DOHH2 (cell line): ENCODE measurements at regions not wholly inside any gene's neighbourhood (a gene's known extent, or its start where the extent isn't known, plus 50 kb on each side); places are given as distances from the start of the nearest gene placed in this dataset.

Experiments
- H3F3A ChIP-seq: fragments of 200-600 bp; sonication (generic), shearing (Covaris generic); 2 replicates; pipeline ENCODE4 v1.6.0; 2016; ENCODE audit warnings: antibody characterized with exemption, mild to moderate bottlenecking; ENCODE audit not compliant: control insufficient read depth, insufficient read depth
- H3K27ac ChIP-seq: fragments of 200-600 bp; sonication (generic); 2 replicates; pipeline ENCODE4 v1.5.1; 2014; ENCODE audit warnings: low read depth, mild to moderate bottlenecking, low read length, moderate library complexity
- H3K27me3 ChIP-seq: fragments of 200-600 bp; sonication (generic); 2 replicates; pipeline ENCODE4 v1.6.1; 2014; ENCODE audit warnings: mild to moderate bottlenecking, low read length, mixed read lengths; ENCODE audit not compliant: control insufficient read depth
- H3K36me3 ChIP-seq: fragments of 200-600 bp; sonication (generic); 2 replicates; pipeline ENCODE4 v1.6.1; 2014; ENCODE audit warnings: mild to moderate bottlenecking, low read length, moderate library complexity, mixed read lengths; ENCODE audit not compliant: control insufficient read depth
- H3K4me1 ChIP-seq: fragments of 200-600 bp; sonication (generic); 2 replicates; pipeline ENCODE4 v1.6.1; 2014; ENCODE audit warnings: mild to moderate bottlenecking, low read length, mixed read lengths; ENCODE audit not compliant: control insufficient read depth
- H3K4me2 ChIP-seq: fragments of 200-600 bp; sonication (generic); 2 replicates; pipeline ENCODE4 v1.6.0; 2014; ENCODE audit warnings: mild to moderate bottlenecking, low read length, moderate library complexity
- H3K4me3 ChIP-seq: fragments of 200-600 bp; sonication (generic); 2 replicates; pipeline ENCODE4 v1.5.1; 2014; ENCODE audit warnings: mild to moderate bottlenecking, low read length, mixed read lengths
- H3K79me2 ChIP-seq: fragments of 200-600 bp; sonication (generic); 2 replicates; pipeline ENCODE4 v1.6.1; 2014; ENCODE audit warnings: mild to moderate bottlenecking, low read length, mixed read lengths; ENCODE audit not compliant: control insufficient read depth
- H3K9me2 ChIP-seq: fragments of 200-600 bp; sonication (generic); replicated peaks from 2 replicates; pipeline ENCODE4 v1.6.1; 2014; ENCODE audit warnings: mild to moderate bottlenecking, low read length, mixed read lengths; ENCODE audit not compliant: control insufficient read depth
- H3K9me3 ChIP-seq: fragments of 200-600 bp; sonication (generic); 2 replicates; pipeline ENCODE4 v1.6.1; 2014; ENCODE audit warnings: antibody characterized with exemption, low read length, mixed read lengths; ENCODE audit not compliant: control insufficient read depth, insufficient read depth
- H4K20me1 ChIP-seq: fragments of 200-600 bp; sonication (generic); 2 replicates; pipeline ENCODE4 v1.6.0; 2014; ENCODE audit warnings: low read depth, mild to moderate bottlenecking, antibody characterized with exemption, low read length, moderate library complexity; ENCODE audit not compliant: control insufficient read depth, insufficient read depth
- EZH2phosphoT487 ChIP-seq: fragments of 200-600 bp; sonication (generic); IDR thresholded peaks from 2 replicates; pipeline ENCODE4 v1.6.1; 2017; ENCODE audit warnings: borderline replicate concordance, mild to moderate bottlenecking, antibody characterized with exemption, low read length, moderate library complexity, mixed read lengths
- TF ChIP-seq, protein P1 (sequence below): fragments of 200-600 bp; sonication (generic); IDR thresholded peaks from one replicate; pipeline ENCODE4 v1.5.1; 2014; ENCODE audit warnings: antibody characterized with exemption, mild to moderate bottlenecking, low read depth, low read length; ENCODE audit not compliant: poor library complexity, severe bottlenecking

DNA sequence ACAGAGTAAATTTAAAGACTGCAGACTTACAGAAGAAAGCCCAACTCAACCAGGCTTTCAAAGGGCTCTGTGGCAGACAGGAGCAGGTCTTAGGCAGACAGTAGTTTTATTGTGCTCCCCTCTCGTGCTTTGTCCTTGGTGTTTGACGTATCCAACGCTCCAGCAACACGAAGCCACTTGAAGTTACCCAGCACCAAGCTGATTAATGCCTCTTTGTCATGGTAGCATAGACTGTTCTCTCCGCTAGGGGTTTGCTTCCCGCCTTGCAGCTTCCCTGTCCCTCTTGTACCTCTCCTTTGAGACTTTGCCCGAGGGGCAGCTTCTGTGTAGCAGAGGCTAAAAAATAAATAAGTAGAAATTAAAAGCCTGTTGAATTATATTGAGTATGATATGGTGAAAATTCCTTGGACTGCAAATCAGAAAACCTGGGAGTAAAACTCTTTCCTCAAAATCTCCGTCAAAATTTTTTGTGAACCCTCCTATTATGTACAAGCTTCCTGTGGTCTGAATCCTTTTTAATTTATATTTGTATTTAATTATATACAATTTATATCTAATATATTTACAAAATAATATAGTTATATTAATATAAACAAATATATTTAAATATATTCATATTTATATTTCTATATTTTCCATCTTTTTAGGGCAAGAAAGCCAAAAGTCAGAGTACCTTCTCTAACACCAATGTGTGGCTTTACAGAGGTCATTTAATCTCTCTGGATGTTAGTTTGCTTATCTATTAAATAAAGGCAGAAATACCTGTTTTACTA, 405.4 kb downstream of the DMAC1 start:
- Histone ChIP-seq H3K4me1 (no peaks in the 10 kb centered on the region), H4K20me1 (no peaks in the 10 kb centered on the region), H3K27ac (no peak overlapping the region)

DNA sequence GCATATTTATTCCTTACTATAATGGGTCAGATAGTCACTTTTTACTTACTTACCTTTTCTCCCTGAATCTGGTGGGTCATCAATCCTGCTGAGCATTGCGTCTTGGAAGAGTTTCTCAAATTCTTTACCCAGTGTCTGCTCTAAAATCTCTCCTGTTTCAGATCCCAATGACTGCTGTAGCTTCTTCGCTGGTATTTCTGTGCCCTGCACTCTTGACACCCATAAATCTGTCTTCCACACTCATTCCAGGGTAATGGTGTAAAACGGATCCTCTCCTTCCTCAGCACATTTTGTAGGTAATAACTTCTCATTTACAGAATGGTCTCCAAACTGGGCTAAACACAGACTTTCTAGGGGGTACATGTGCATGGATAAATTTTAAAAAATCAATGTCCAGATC, 407.4 kb downstream of the DMAC1 start:
- Histone ChIP-seq H3K27ac (no peak overlapping the region), H3K4me3 (no peak overlapping the region), H3F3A (no peaks in the 10 kb centered on the region), H3K9me3 (no peaks in the 10 kb centered on the region), H3K36me3 (no peaks in the 10 kb centered on the region), H3K4me2 (no peak overlapping the region), H3K9me2 (no peaks in the 10 kb centered on the region), H3K27me3 (no peaks in the 10 kb centered on the region), H4K20me1 (no peaks in the 10 kb centered on the region), H3K79me2 (no peaks in the 10 kb centered on the region), H3K4me1 (no peaks in the 10 kb centered on the region)
- TF ChIP-seq, protein P1, sequence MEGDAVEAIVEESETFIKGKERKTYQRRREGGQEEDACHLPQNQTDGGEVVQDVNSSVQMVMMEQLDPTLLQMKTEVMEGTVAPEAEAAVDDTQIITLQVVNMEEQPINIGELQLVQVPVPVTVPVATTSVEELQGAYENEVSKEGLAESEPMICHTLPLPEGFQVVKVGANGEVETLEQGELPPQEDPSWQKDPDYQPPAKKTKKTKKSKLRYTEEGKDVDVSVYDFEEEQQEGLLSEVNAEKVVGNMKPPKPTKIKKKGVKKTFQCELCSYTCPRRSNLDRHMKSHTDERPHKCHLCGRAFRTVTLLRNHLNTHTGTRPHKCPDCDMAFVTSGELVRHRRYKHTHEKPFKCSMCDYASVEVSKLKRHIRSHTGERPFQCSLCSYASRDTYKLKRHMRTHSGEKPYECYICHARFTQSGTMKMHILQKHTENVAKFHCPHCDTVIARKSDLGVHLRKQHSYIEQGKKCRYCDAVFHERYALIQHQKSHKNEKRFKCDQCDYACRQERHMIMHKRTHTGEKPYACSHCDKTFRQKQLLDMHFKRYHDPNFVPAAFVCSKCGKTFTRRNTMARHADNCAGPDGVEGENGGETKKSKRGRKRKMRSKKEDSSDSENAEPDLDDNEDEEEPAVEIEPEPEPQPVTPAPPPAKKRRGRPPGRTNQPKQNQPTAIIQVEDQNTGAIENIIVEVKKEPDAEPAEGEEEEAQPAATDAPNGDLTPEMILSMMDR, result no peak
- no peak for TF ChIP-seq EZH2phosphoT487

More for the DNA sequence above, 405.4 kb downstream of the DMAC1 start:
- Histone ChIP-seq H3K9me3 (no peaks in the 10 kb centered on the region), H3K4me3 (no peak overlapping the region), H3K27me3 (no peaks in the 10 kb centered on the region), H3K79me2 (no peaks in the 10 kb centered on the region), H3K4me2 (no peak overlapping the region), H3F3A (no peaks in the 10 kb centered on the region), H3K9me2 (no peaks in the 10 kb centered on the region), H3K36me3 (no peaks in the 10 kb centered on the region)
- TF ChIP-seq EZH2phosphoT487, result no peak
- TF ChIP-seq, protein P1, result no peak

DNA sequence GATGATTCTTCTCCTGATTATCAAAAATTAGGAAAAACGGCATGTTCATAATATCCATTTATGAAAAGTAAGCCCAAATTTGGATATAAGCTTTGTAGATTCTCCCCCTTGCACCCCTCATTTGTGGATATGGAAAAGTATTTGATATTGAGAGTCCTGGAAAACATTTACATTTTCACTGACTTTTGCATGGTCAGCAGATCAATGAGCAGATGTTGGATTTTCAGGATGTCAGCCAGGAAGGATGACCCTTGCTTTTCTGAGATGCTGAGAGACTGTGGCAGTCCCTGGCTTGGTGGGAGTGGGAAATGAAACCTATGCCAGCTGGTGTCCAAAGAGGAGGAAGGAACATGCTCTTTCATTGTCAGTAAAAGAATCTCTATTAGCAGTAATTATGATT, 410.8 kb downstream of the DMAC1 start:
- Histone ChIP-seq H3K9me2 (no peaks in the 10 kb centered on the region), H3F3A (no peaks in the 10 kb centered on the region), H3K36me3 (no peaks in the 10 kb centered on the region), H3K27me3 (no peaks in the 10 kb centered on the region), H3K4me2 (no peak overlapping the region), H3K9me3 (no peaks in the 10 kb centered on the region), H3K4me1 (no peaks in the 10 kb centered on the region), H4K20me1 (no peaks in the 10 kb centered on the region), H3K27ac (no peak overlapping the region), H3K79me2 (no peaks in the 10 kb centered on the region), H3K4me3 (no peak overlapping the region)
- no peak for TF ChIP-seq EZH2phosphoT487
- TF ChIP-seq, protein P1, result no peak
